Breast epithelium (tissue), 4 donors: ENCODE measurements at regions not wholly inside any gene's neighbourhood (a gene's known extent, or its start where the extent isn't known, plus 50 kb on each side); places are given as distances from the start of the nearest gene placed in this dataset.

Experiments
- DNase-seq, 2 donors: peaks; one replicate each; pipeline ENCODE4 v3.0.0-alpha.2; 2019; ENCODE audit warnings: low spot score in 2 of 2
- H3K27ac ChIP-seq, 2 donors: fragments of 200-600 bp; sonication (generic) in 1 of 2; one replicate each; pipeline ENCODE4 v1.5.1; 2016 to 2019; ENCODE audit warnings: mild to moderate bottlenecking in 1 of 2
- H3K27me3 ChIP-seq, 2 donors: fragments of 200-600 bp; sonication (generic) in 1 of 2; one replicate each; pipeline versions ENCODE4 v1.5.1 to v1.6.0; 2017 to 2019; ENCODE audit warnings: control low read depth in 1 of 2, mild to moderate bottlenecking in 1 of 2
- H3K36me3 ChIP-seq: fragments of 200-600 bp; one replicate; pipeline ENCODE4 v1.5.1; 2019
- H3K4me1 ChIP-seq, 2 donors: fragments of 200-600 bp; sonication (generic); one replicate each; pipeline ENCODE4 v1.5.1; 2016 to 2019; ENCODE audit warnings: control low read depth in 1 of 2
- H3K4me3 ChIP-seq, 3 donors: fragments of 200-600 bp; sonication (generic); 1 replicate in 2 of 3; 2 replicates in 1 of 3; pipeline ENCODE4 v1.5.1; 2016 to 2019; ENCODE audit warnings: mild to moderate bottlenecking in 3 of 3, moderate library complexity in 2 of 3
- H3K9me3 ChIP-seq, 2 donors: fragments of 200-600 bp; sonication (generic) in 1 of 2; one replicate each; pipeline ENCODE4 v1.5.1; 2016 to 2019; ENCODE audit warnings: control low read depth in 1 of 2
- CTCF ChIP-seq, 3 donors: fragments of 450-650 bp; IDR thresholded peaks; one replicate each; pipeline ENCODE4 v1.5.1; 2016 to 2017; ENCODE audit warnings: antibody characterized with exemption in 3 of 3, mild to moderate bottlenecking in 3 of 3, moderate library complexity in 3 of 3
- POLR2A ChIP-seq: fragments of 450-650 bp; IDR thresholded peaks from one replicate; pipeline ENCODE4 v1.6.1; 2016; ENCODE audit warnings: antibody characterized with exemption, mild to moderate bottlenecking, moderate library complexity
- POLR2AphosphoS5 ChIP-seq, 3 donors: sonication (generic); formaldehyde crosslinking; IDR thresholded peaks; one replicate each; pipeline ENCODE4 v1.6.1; 2017; ENCODE audit warnings: antibody characterized with exemption in 3 of 3
- intact Hi-C: fragments of 100-400 bp; cut with DNase I; formaldehyde crosslinking; loops from one replicate; pipeline ENCODE4 v1.15.1; 2023; ENCODE audit warnings: low total_unique reads

DNA sequence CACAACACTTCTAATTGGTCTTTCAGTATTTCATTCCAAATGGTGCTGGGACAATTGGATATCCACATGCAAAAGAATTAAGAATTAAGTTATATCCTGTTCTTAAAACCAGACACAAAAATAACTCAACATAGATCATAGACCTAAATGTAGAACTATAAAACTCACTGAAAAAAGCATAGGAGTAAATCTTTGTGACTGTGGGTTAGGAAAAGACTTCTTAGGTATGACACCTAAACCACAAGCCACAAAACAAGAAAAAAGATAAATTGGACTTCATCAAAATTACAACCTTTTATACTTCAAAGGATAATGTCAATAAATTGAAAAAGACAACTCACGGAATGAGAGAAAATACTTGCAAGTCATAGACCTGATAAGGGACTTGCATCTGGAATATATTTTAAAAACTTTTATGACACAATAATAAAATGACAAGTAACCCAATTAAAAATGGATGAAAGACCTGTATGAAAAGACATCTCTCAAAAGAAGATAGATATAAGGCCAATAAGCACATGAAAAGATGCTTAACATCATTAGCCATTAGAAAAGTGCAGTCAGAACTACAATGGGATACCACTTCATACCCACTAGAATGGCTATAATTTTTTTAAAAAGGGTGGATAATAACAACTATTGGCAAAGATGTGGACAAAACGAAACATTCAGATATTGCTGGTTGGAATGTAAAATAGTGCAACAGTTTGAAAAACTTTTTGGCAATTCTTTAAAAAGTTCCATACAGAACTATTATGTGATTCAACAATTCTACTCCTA lies 72.5 kb upstream of the SLC38A4 start:
- TF ChIP-seq CTCF (IDR thresholded peaks at IDR 0.05) (no peak), POLR2A (no peak), POLR2AphosphoS5 (IDR thresholded peaks at IDR 0.05) (no peak)
- H3K4me1 ChIP-seq, result no peaks in the 10 kb centered on the region

GRCh38 chr12:46898989-46899388 lies 73.2 kb upstream of the SLC38A4 start:
- DNase-seq, result no peak
- Histone ChIP-seq H3K36me3 (no peaks in the 10 kb centered on the region), H3K27me3 (no peaks in the 10 kb centered on the region), H3K27ac (no peak overlapping the region), H3K9me3 (no peaks in the 10 kb centered on the region), H3K4me1 (no peaks in the 10 kb centered on the region), H3K4me3 (no peak overlapping the region)
- no peak for TF ChIP-seq POLR2A
- TF ChIP-seq POLR2AphosphoS5 (IDR thresholded peaks at IDR 0.05), result no peak
- TF ChIP-seq CTCF (IDR thresholded peaks at IDR 0.05), result no peak
- intact Hi-C loops, result no loop called here

More for the DNA sequence above, 72.5 kb upstream of the SLC38A4 start:
- no peak overlapping the region for H3K4me3 ChIP-seq
- intact Hi-C loops, result no loop called here
- H3K9me3 ChIP-seq, result no peaks in the 10 kb centered on the region
- H3K27me3 ChIP-seq, result no peaks in the 10 kb centered on the region
- H3K36me3 ChIP-seq, result no peaks in the 10 kb centered on the region
- no peak for DNase-seq
- H3K27ac ChIP-seq, result no peak overlapping the region

DNA sequence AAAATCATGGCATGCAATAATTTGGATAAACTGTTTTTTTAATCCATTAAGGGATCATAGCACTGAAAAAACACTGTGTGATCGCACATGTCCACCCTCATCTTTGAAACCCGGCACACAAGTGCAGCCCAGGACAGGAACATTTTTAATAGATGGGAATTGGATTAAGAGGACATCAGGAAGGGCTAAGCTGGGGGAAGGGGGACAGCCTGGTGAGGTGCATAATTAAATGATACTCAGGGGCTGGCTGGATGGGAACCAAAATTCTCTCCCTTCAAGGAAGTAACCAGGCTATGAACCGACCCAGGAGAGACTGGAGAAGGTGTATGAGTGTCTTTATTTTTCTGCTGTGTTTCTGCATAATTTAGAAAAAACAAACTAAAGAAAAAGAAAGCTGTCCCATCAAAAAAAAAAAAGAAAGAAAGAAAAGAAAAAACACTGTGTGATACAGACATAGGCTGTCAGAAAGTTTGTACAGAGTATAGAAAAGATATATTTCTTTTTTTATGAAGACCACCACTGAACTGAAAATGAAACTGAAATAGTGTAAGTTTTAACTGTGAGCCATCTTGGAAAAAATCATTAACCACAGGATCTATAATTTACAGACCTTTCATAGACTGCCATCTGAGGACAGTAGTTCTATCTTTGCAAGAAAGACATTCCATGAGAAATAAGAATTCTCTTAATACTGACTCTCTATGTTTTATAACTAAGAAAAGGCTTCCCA lies 75.1 kb upstream of the SLC38A4 start:
- intact Hi-C loops, result loop anchor here (2.0 kb wide), 1 partner anchor 18 kb away; no protein-coding TSS in a partner anchor
- no peak for DNase-seq
- no peak for TF ChIP-seq POLR2A
- TF ChIP-seq POLR2AphosphoS5 (IDR thresholded peaks at IDR 0.05), result no peak
- TF ChIP-seq CTCF (IDR thresholded peaks at IDR 0.05), result no peak
- no peaks in the 10 kb centered on the region for H3K9me3 ChIP-seq
- H3K36me3 ChIP-seq, result no peaks in the 10 kb centered on the region
- no peaks in the 10 kb centered on the region for H3K4me1 ChIP-seq
- no peak overlapping the region for H3K4me3 ChIP-seq
- no peak overlapping the region for H3K27ac ChIP-seq
- H3K27me3 ChIP-seq, result no peaks in the 10 kb centered on the region

DNA sequence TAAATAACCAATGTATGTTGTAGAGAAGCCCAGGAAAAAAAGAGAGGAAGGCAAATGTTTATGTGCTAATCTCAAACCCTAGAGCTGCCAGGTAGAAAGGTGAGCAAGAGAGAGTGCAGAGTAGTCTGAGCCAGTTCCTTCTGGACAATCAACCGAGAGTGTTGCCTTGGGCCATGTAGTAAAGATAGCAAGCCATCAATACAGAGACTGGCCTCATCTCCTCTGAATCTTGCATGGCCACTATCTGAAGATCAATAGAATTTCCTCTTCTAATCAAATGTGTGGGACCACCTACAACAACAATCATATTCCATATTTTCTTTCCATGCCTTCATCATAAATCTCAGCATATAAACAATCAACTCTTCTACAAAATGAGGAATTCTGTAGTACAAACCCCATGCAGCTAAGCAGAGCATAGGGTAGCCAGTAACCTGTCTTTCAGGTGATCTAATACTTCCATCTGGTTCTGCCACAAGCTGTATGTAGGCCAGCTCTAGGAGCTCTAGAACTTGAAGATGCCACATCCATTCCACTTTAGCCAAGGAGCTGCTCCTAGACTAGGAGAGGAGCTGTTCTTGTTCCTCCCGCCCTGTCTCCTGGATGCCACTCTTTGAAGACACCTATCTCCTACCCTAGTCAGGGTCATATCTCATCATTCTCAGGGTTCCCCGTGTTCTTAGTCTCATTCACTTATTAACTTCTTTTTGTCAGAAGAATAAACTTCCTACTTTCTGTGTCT lies 75.8 kb upstream of the SLC38A4 start:
- no peaks in the 10 kb centered on the region for H3K36me3 ChIP-seq
- no peak overlapping the region for H3K27ac ChIP-seq
- H3K4me1 ChIP-seq, result no peaks in the 10 kb centered on the region
- no peak overlapping the region for H3K4me3 ChIP-seq
- no peaks in the 10 kb centered on the region for H3K27me3 ChIP-seq
- no peak for DNase-seq
- no peaks in the 10 kb centered on the region for H3K9me3 ChIP-seq
- intact Hi-C loops, result loop anchor here (2.0 kb wide), 1 partner anchor 17 kb away; no protein-coding TSS in a partner anchor
- TF ChIP-seq POLR2A, result no peak
- no peak for TF ChIP-seq CTCF (IDR thresholded peaks at IDR 0.05)
- TF ChIP-seq POLR2AphosphoS5 (IDR thresholded peaks at IDR 0.05), result no peak
